ENCODE measurements at regions not wholly inside any gene's neighbourhood (a gene's known extent, or its start where the extent isn't known, plus 50 kb on each side); places are given as distances from the start of the nearest gene placed in this dataset.
"Not testable (repeated sequence)": the region's sequence is repeated elsewhere in the genome, so short reads cannot be mapped to it uniquely, and the experiment has no call there.

DNA sequence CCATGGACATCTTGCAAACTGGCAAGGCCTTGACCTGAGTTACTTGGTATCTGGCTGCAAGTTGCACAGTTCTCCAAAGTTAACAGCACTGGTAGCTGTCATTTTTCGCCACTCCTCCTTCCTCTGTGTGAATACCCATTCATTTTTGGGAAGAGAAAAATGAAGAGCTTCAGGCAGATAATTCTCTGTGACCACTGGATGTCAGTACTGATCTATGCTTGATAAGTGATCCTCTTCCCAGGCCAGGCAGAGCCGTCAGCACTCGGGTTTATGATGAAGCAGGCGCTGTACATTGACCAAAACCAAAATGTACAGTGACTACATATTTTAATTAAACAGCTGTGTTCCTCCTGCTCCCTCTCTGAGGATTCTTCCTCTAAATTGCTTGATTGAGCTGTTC, 55.9 kb upstream of the PDZD8 start:
- ChIA-PET CTCF (interaction anchor here (0.5 to 3.2 kb wide), 31 partner anchors 11 to 1043 kb away, joined by 3 to 38 read pairs (median 4); no protein-coding TSS in a partner anchor), POLR2A (ENCODE audit: low non-redundant PET) (no interaction called here)
- H3K27ac ChIP-seq, result no peak overlapping the region
- DNase-seq (ENCODE audit: low spot score), result peak; percentile 77
- TF ChIP-seq, protein P1, sequence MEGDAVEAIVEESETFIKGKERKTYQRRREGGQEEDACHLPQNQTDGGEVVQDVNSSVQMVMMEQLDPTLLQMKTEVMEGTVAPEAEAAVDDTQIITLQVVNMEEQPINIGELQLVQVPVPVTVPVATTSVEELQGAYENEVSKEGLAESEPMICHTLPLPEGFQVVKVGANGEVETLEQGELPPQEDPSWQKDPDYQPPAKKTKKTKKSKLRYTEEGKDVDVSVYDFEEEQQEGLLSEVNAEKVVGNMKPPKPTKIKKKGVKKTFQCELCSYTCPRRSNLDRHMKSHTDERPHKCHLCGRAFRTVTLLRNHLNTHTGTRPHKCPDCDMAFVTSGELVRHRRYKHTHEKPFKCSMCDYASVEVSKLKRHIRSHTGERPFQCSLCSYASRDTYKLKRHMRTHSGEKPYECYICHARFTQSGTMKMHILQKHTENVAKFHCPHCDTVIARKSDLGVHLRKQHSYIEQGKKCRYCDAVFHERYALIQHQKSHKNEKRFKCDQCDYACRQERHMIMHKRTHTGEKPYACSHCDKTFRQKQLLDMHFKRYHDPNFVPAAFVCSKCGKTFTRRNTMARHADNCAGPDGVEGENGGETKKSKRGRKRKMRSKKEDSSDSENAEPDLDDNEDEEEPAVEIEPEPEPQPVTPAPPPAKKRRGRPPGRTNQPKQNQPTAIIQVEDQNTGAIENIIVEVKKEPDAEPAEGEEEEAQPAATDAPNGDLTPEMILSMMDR (conservative IDR thresholded peaks at IDR 0.05; ENCODE audit: low read depth), result peak; percentile 64

- POLR2A ChIA-PET (ENCODE audit: low non-redundant PET); H3K27ac ChIP-seq; DNase-seq (ENCODE audit: low spot score): not testable (repeated sequence)
- CTCF ChIA-PET, result interaction anchor here (0.5 to 3.2 kb wide), 27 partner anchors 11 to 1044 kb away, joined by 3 to 38 read pairs (median 4); no protein-coding TSS in a partner anchor
These were observed 55.3 kb upstream of the PDZD8 start for GRCh38 chr10:117430535-117430934.

DNA sequence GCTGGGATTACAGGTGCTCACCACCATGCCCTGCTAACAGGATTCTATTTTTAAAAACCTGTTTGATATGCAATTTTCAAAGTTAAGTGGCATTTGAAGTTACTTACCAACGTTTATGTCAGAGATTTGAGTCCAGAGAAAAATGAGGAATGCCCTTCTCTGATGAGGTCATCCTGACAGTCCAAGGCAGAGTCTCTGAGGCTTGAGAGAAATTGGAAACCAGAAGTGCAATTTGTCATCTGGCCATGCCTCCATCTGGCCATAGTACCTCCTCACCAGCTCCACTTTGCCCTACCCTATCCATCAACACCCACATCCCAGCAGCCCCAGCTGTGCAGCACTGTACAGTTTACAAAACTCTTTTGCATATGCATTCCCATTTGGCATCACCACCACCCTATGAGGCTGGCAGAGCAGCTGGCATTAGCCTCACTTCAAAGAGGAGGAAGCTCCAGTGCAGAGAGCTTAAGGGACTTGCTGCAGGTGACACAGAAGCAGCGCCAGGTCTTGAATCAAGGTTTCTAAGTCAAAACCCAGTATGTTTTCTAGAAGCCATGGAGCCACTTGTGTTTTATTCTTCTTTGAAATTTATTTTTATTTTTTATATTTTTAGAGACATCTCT, 54.5 kb upstream of the PDZD8 start:
- no peak overlapping the region for H3K27ac ChIP-seq
- CTCF ChIA-PET, result interaction anchor here (0.6 to 3.2 kb wide), 6 partner anchors 12 to 213 kb away, joined by 3 to 13 read pairs (median 4); no protein-coding TSS in a partner anchor
- DNase-seq (ENCODE audit: low spot score), result no peak
- TF ChIP-seq, protein P1 (conservative IDR thresholded peaks at IDR 0.05; ENCODE audit: low read depth), result no peak
- POLR2A ChIA-PET (ENCODE audit: low non-redundant PET), result no interaction called here

DNA sequence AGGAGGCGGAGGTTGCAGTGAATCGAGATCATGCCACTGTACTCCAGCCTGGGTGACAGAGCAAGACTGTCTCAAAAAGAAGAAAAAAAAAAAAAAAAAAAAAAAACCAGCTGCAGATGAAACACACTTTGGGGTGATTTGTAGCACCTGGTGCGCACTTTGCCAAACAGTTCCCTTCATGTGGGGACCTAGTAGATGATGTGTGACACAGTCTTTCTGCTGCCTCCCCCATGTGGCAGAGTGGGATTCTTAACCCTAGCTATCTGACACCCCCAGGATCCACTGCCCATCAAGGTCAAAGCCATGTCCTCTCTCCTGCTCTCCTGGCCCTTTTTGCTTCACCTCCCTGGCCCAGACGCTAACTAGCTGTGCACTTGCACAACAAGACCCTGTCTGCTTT, 52.1 kb upstream of the PDZD8 start:
- ChIA-PET POLR2A (ENCODE audit: low non-redundant PET) (no interaction called here), CTCF (interaction anchor here (0.6 to 1.2 kb wide), 6 partner anchors 8 to 711 kb away, joined by 3 to 6 read pairs (median 4); no protein-coding TSS in a partner anchor)
- no peak overlapping the region for H3K27ac ChIP-seq
- no peak for DNase-seq (ENCODE audit: low spot score)
- TF ChIP-seq, protein P1 (conservative IDR thresholded peaks at IDR 0.05; ENCODE audit: low read depth), result no peak

DNA sequence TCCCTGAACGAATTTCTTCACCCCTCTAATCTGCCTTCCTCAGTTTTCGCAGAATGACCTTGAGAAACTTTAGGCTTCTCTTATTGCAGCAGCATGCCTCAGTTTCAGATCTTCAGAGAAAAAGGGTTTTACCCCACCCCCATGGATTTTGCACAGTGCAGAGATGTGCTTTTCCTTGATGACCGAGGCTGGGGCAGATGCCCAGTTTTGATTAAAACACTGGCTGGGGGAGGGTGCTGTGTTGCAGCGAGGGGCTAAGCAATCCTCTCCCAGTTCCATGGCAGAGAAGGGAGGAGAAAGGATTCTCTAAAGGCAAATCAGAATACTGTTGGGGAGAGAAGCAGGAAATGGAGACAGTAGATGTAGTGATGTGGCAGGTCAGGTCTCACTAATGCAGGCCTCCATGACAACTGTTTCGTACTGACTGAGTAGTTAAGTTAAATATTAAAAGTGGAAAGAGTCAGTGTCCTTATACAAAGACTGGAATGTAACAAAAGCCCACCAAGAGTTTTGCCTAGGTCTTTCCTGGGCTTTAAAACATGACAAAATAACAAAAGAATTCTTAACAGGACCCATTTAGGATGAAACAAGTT, 50.8 kb upstream of the PDZD8 start:
- TF ChIP-seq, protein P1 (conservative IDR thresholded peaks at IDR 0.05; ENCODE audit: low read depth), result no peak
- ChIA-PET POLR2A (ENCODE audit: low non-redundant PET) (no interaction called here), CTCF (interaction anchor here (0.7 to 1.5 kb wide), 2 partner anchors 16 to 817 kb away, joined by 3 to 6 read pairs; no protein-coding TSS in a partner anchor)
- no peak overlapping the region for H3K27ac ChIP-seq
- DNase-seq (ENCODE audit: low spot score), result no peak

GRCh38 chr10:117424883-117425649, 49.8 kb upstream of the PDZD8 start:
- ChIA-PET CTCF (interaction anchor here (0.6 to 1.5 kb wide), 4 partner anchors 12 to 259 kb away, joined by 3 to 6 read pairs (median 3); no protein-coding TSS in a partner anchor), POLR2A (ENCODE audit: low non-redundant PET) (no interaction called here)
- no peak for DNase-seq (ENCODE audit: low spot score)
- no peak overlapping the region for H3K27ac ChIP-seq
- TF ChIP-seq, protein P1 (conservative IDR thresholded peaks at IDR 0.05; ENCODE audit: low read depth), result no peak

Measured in RWPE1 (cell line).